HUES48 (cell line): ENCODE measurements at regions not wholly inside any gene's neighbourhood (a gene's known extent, or its start where the extent isn't known, plus 50 kb on each side); places are given as distances from the start of the nearest gene placed in this dataset.
A peak's percentile ranks its signal among the peaks of the same experiment; 100 is the strongest.

Source experiments
- H3K27ac ChIP-seq: one replicate; pipeline ENCODE4 v1.7.0; 2013; ENCODE audit warnings: low read depth, low read length, inconsistent platforms
- H3K27me3 ChIP-seq: 2 replicates; pipeline ENCODE4 v1.6.1; 2013; ENCODE audit warnings: mild to moderate bottlenecking, low read length; ENCODE audit not compliant: control insufficient read depth, insufficient read depth
- H3K36me3 ChIP-seq: 2 replicates; pipeline ENCODE4 v1.6.1; 2013; ENCODE audit warnings: low read length; ENCODE audit not compliant: control insufficient read depth, insufficient read depth
- H3K4me1 ChIP-seq: 2 replicates; pipeline ENCODE4 v1.6.1; 2013; ENCODE audit warnings: mild to moderate bottlenecking, low read length; ENCODE audit not compliant: control insufficient read depth, insufficient read depth
- H3K4me3 ChIP-seq: 2 replicates; pipeline ENCODE4 v1.5.1; 2013; ENCODE audit warnings: mild to moderate bottlenecking, low read depth, low read length
- H3K9ac ChIP-seq: 2 replicates; pipeline ENCODE4 v1.6.1; 2013; ENCODE audit warnings: mild to moderate bottlenecking, low read depth, low read length, moderate library complexity
- H3K9me3 ChIP-seq: 2 replicates; pipeline ENCODE4 v1.6.1; 2013; ENCODE audit warnings: low read length; ENCODE audit not compliant: control insufficient read depth, insufficient read depth

DNA sequence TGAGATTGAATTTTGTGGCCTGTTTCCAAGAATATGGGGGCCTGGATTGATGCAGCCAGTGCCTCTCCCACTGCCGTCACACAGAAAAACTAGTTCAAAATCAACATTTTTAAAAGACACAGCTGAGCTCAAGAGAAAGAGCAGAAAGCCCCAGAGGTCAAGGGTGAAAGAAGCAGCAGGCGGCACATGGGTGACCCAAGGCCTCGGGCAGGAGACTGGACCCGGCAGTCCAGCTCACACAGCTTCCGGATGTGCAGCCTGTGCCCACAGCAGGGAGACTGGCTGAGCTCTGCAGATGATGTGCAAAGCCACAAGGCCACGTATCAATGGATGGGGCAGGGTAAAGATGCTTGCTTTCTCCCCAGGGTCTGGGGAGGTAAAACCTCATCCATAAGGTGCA lies 50.4 kb upstream of the RNF32 start:
- Histone ChIP-seq H3K27me3 (peaks cover 22% of the 10 kb centered on the region), H3K4me1 (peaks cover 9% of the 10 kb centered on the region; the same call in 1 of the 2 replicates), H3K9ac (no peak overlapping the region)

DNA sequence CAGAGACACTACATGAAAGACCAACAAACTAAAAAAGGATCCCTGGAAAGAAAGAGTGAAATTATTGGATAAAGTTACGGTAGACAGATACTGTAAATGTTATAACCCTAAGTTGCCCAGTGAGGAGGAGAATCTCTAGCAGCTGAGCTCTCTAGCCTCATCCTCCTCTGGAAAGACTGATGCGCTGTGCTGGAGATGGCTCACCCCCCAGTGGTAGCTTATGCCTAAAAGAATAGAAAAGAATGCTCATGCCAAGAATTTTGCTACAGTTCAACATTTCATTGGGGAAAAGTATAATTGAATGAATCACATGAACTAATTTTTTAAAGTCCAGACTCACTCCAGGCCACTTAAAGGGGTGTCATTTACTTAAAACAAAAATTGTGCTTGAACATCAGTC lies 50.8 kb upstream of the RNF32 start:
- no peak overlapping the region for H3K27ac ChIP-seq
- H3K27me3 ChIP-seq = peaks cover 22% of the 10 kb centered on the region
- H3K9ac ChIP-seq = no peak overlapping the region
- no peaks in the 10 kb centered on the region for H3K36me3 ChIP-seq
- peaks cover 12% of the 10 kb centered on the region for H3K4me1 ChIP-seq
- no peak overlapping the region for H3K4me3 ChIP-seq
- no peaks in the 10 kb centered on the region; the same call in 1 of the 2 replicates for H3K9me3 ChIP-seq

More for the DNA sequence above, 50.4 kb upstream of the RNF32 start:
- H3K36me3 ChIP-seq = no peaks in the 10 kb centered on the region
- H3K4me3 ChIP-seq = no peak overlapping the region
- H3K27ac ChIP-seq = no peak overlapping the region
- no peaks in the 10 kb centered on the region; the same call in 1 of the 2 replicates for H3K9me3 ChIP-seq

DNA sequence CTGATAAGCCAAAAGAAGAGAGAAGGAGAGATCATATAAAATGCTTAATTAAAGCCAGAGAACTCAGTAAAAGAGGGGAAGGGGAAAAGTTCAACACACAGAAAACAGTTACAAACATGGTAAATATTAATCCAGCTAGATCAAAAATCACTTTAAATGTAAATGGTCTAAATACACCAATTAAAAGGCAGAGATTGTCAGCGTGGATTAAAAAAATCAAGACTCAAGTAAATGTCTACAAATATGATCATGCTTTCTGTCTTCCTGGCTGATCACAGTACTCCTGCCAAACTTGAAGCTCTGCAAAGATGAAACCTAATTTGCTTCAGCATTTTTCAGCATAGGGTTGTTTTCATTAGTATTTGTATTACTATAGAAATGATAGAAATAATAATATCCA lies 54.6 kb upstream of the RNF32 start:
- Histone ChIP-seq H3K4me3 (no peak overlapping the region), H3K9ac (no peak overlapping the region)

DNA sequence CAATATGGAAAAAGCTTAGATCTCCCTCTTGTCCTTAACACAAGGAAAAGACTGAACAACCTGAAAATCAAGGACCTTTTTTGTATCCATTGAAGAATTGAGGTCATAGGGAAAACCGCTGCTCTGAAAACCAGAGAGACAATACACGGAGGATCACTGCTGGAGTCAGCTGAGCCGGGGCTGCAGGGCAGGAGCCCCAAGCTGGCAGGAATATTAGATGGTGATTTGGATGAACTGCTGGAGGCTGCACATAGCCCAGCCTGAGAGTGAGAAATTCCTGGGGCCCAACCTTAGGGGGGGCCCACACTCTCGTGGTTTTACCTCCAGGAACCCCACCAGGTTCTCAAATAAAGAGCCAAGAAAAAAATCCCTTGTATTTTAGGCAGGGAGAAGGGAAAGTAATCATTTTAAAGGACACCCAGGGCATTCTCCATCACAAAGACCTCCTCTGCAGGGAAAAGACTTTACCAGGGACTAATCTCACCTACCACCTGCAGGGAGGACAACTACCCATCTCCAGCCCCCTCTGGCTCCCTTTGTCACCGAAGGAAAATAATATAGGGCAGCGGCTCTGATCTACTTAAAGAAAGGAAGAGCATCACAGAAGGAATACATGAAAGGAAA lies 55.4 kb upstream of the RNF32 start:
- Histone ChIP-seq H3K4me1 (peaks cover 26% of the 10 kb centered on the region), H3K4me3 (peak overlapping the region; percentile 29), H3K36me3 (no peaks in the 10 kb centered on the region), H3K9ac (no peak overlapping the region), H3K27ac (peak overlapping the region; percentile 85), H3K27me3 (peaks cover 30% of the 10 kb centered on the region), H3K9me3 (no peaks in the 10 kb centered on the region; the same call in 1 of the 2 replicates)

More for the DNA sequence above, 54.6 kb upstream of the RNF32 start:
- Histone ChIP-seq H3K9me3 (no peaks in the 10 kb centered on the region; the same call in 1 of the 2 replicates), H3K27me3 (peaks cover 30% of the 10 kb centered on the region), H3K27ac (no peak overlapping the region), H3K36me3 (no peaks in the 10 kb centered on the region), H3K4me1 (peaks cover 26% of the 10 kb centered on the region)

DNA sequence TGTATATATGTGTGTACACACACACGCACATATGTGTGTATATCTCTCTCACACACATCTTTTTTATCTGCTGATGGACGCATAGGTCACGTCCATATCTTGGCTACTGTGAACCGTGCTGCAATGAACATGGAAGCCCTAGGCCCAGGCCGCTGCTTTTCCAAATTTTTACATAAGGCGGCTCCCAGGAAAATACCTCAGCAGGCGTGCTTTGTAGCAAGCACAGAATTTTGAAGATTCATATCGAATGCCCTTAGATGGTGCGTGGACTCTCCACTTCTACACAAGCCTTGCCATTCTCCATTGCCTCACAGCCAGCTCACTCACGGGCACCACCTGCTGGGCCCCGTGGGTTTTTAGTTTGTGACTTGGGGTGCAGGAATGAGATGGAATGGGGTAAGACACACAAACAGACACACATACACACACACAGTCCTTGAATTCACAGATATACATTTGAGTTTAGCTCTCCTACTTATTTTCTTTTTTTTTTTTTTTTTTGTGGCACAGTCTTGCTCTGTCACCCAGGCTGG lies 57.9 kb upstream of the RNF32 start:
- no peaks in the 10 kb centered on the region for H3K36me3 ChIP-seq

DNA sequence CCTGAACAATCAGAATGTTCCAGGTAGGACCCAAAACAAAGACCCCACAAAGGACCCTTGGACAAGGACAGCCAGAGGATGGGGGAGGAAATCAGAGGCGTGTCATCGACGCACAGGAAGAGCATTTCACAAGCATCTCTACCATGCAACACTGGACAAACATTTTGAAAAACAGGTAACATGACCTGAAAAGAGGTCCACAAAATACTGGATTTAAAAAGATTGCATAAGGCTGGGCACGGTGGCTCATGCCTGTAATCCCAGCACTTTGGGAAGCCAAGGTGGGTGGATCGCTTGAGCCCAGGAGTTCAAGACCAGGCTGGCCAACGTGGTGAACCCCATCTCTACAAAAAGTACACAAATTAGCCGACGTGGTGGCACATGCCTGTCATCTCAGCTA lies 60.5 kb upstream of the RNF32 start:
- Histone ChIP-seq H3K9ac (no peak overlapping the region), H3K4me3 (no peak overlapping the region), H3K9me3 (no peaks in the 10 kb centered on the region), H3K27ac (no peak overlapping the region), H3K27me3 (peaks cover 9% of the 10 kb centered on the region), H3K4me1 (peaks cover 26% of the 10 kb centered on the region), H3K36me3 (no peaks in the 10 kb centered on the region)

More for the DNA sequence above, 57.9 kb upstream of the RNF32 start:
- no peak overlapping the region for H3K9ac ChIP-seq
- H3K9me3 ChIP-seq = no peaks in the 10 kb centered on the region; the same call in 1 of the 2 replicates
- no peak overlapping the region for H3K27ac ChIP-seq
- H3K4me1 ChIP-seq = peaks cover 36% of the 10 kb centered on the region
- H3K27me3 ChIP-seq = peaks cover 28% of the 10 kb centered on the region
- no peak overlapping the region for H3K4me3 ChIP-seq

DNA sequence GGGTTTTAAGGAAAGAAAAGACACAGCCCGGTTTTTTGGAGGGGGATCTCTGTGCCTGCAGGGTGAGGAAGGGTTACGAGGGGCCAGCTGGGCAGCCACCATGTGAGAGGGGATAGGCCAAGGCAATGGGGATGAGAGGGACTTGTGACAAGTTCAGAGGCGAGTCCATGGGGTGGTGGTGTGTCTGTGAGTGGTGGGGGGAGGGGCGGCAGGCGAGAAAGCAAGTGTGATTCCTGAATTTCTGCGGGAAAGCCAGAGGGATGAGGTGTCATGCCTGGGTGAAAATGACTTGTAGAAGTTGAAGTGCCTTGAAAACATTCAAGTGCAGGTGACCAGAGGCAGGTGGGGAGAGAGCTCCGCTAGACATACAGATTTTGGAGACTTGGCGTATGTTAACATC lies 61.0 kb upstream of the RNF32 start:
- peaks cover 21% of the 10 kb centered on the region for H3K4me1 ChIP-seq
- no peak overlapping the region for H3K9ac ChIP-seq
- H3K4me3 ChIP-seq = no peak overlapping the region
- H3K36me3 ChIP-seq = no peaks in the 10 kb centered on the region
- no peak overlapping the region for H3K27ac ChIP-seq
- H3K27me3 ChIP-seq = peaks cover 9% of the 10 kb centered on the region
- no peaks in the 10 kb centered on the region for H3K9me3 ChIP-seq

DNA sequence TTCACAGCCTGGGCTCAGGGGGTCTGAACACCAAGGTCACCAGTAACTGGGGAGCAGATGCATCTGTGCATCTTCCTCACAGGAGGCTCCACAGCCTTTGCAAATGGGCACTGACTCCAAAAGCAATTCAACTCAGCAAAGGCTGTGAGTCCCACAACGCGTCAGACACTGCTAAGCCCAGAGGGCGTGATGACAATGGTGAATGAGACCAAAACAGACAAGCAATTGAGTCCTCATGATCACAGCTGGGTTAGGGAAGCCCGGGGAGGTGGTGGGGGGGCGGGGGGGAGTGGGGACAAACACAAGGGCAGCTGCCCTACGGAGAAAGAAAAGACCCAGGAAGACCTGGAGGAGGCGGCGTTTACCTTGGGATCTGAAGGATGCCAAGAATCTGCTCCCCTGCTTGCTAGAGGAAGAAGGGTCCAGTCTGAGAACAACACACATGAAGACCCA lies 61.6 kb upstream of the RNF32 start:
- Histone ChIP-seq H3K27ac (peak overlapping the region; percentile 40), H3K27me3 (peaks cover 6% of the 10 kb centered on the region), H3K4me3 (no peak overlapping the region), H3K4me1 (peaks cover 16% of the 10 kb centered on the region), H3K9me3 (no peaks in the 10 kb centered on the region), H3K9ac (no peak overlapping the region), H3K36me3 (no peaks in the 10 kb centered on the region)

DNA sequence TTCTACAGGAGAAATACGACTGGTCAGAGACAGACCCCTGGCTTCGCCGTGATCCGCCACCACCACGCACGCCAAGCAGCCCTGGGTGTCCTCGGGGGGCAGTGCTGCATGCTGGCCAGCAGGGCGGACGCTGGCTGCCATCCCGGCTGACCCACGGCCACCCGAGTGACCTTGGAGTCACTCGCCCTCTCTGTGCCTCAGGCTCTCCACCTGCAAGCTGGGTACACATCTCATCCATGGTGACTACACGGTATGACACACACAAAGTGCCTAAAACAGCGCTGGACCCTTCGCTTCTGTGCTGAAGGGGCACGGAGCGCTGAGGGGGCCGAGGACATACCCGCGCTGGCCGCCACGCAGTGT lies 62.0 kb upstream of the RNF32 start:
- H3K4me1 ChIP-seq = peaks cover 13% of the 10 kb centered on the region
- H3K36me3 ChIP-seq = no peaks in the 10 kb centered on the region
- H3K27me3 ChIP-seq = peaks cover 2% of the 10 kb centered on the region; the same call in 1 of the 2 replicates
- H3K9ac ChIP-seq = no peak overlapping the region
- H3K4me3 ChIP-seq = no peak overlapping the region
- no peaks in the 10 kb centered on the region for H3K9me3 ChIP-seq
- H3K27ac ChIP-seq = peak overlapping the region; percentile 40

DNA sequence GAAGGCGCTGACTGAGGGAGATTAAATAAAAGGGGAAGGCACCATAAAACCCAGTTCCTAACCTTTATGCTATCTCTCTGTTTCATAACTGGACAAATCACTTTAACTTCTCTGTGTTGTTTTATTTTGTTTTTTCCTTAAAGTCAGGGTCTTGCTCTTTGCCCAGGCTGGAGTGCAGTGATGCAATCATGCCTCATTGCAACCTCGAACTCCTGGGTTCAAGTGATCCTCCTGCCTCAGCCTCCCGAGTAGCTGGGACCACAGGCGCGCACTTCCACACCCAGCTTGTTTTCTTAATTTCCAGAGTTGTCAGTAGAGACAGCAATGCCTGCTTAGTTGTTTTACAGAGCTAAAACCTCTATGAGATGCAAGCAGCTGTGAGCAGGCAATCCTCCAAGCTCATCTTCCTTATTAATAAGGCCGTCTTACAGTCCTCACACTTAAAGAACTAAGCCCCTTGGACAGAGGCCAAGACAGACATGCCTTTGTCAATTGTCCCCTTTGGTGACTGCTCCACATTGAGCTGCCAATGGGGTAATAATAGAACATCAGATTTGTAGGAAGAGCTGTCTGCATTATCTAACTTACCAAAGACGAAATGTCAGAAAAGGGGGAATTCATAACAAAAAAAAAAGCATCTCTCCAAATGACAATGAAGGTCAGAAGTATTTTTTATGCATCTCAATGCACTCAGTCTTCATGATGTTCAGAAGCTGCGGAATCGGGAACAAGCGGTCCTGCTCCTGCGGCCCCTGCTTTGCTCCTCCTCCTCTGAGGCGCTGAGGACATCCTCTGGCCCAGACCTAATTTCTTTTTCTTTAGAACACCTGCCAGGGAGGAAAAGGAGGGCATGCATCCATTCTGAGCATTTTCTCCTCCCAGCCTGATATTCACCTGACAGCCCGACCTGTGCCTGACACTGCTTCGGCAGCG lies 62.7 kb upstream of the RNF32 start:
- H3K4me3 ChIP-seq = no peak overlapping the region
- H3K27ac ChIP-seq = no peak overlapping the region
- H3K9me3 ChIP-seq = no peaks in the 10 kb centered on the region
- peaks cover 11% of the 10 kb centered on the region for H3K4me1 ChIP-seq
- no peaks in the 10 kb centered on the region for H3K36me3 ChIP-seq
- no peaks in the 10 kb centered on the region; the same call in 1 of the 2 replicates for H3K27me3 ChIP-seq
- no peak overlapping the region for H3K9ac ChIP-seq
